ENCODE measurements at regions not wholly inside any gene's neighbourhood (a gene's known extent, or its start where the extent isn't known, plus 50 kb on each side); places are given as distances from the start of the nearest gene placed in this dataset.

GRCh38 chr20:62531046-62531838 is 55.4 kb upstream of the GATA5 start:
- H3K36me3 ChIP-seq (replicated peaks in 1 of 2; ENCODE audit: control insufficient read depth in 2 of 2, insufficient read depth in 2 of 2, low read length in 2 of 2) = no peaks in the 10 kb centered on the region
- H2BK12ac ChIP-seq (ENCODE audit: low read length) = no peak overlapping the region
- no peak overlapping the region for H3K27ac ChIP-seq (replicated peaks; ENCODE audit: low read length)
- H3K4me1 ChIP-seq (ENCODE audit: control insufficient read depth in 2 of 2, insufficient read depth in 1 of 2, low read depth in 1 of 2, low read length in 2 of 2) = peaks cover 0 to 2% of the 10 kb centered on the region in 2 donors
- H4K8ac ChIP-seq (ENCODE audit: low read depth, low read length) = no peak overlapping the region
- H2BK120ac ChIP-seq (ENCODE audit: low read depth, low read length) = peak overlapping the region; percentile 41
- peak overlapping the region; percentile 3 for H3K23ac ChIP-seq (ENCODE audit: low read depth, low read length, poor library complexity)
- no peak overlapping the region for H3K4me3 ChIP-seq (ENCODE audit: low read length in 2 of 2)
- WGBS, 2 donors (ENCODE audit: extremely low coverage in 2 of 2, insufficient read length in 2 of 2, insufficient replicate concordance in 1 of 2) = no CpG with 5 or more reads among the region's 23 CpGs
- no peaks in the 10 kb centered on the region for H3K9me3 ChIP-seq (replicated peaks in 1 of 2; ENCODE audit: control insufficient read depth in 2 of 2, insufficient read depth in 1 of 2, low read depth in 1 of 2, low read length in 2 of 2)
- H2BK15ac ChIP-seq (ENCODE audit: low read length) = no peak overlapping the region
- H3K4me2 ChIP-seq (ENCODE audit: insufficient read depth, low read length, poor library complexity, severe bottlenecking) = no peak overlapping the region
- H3K14ac ChIP-seq (ENCODE audit: low read length) = no peak overlapping the region
- H4K91ac ChIP-seq (ENCODE audit: low read depth, low read length, poor library complexity) = no peak overlapping the region
- no peak overlapping the region for H2AFZ ChIP-seq (ENCODE audit: low read length)
- H3K4ac ChIP-seq (ENCODE audit: low read length) = no peak overlapping the region
- H3K18ac ChIP-seq (ENCODE audit: low read length) = no peak overlapping the region
- no peak overlapping the region for H3K9ac ChIP-seq (ENCODE audit: low read depth, low read length, poor library complexity)
- no peaks in the 10 kb centered on the region for H3K79me1 ChIP-seq (ENCODE audit: low read depth, low read length)
- peak overlapping the region; percentile 25 for H2AK5ac ChIP-seq (ENCODE audit: low read depth, low read length)
- peak overlapping the region; percentile 53 for H2BK5ac ChIP-seq (ENCODE audit: low read length)
- H3K27me3 ChIP-seq (ENCODE audit: control insufficient read depth in 3 of 3, insufficient read depth in 3 of 3, low read depth in 1 of 3, low read length in 3 of 3) = peaks cover 0 to 55% (median 0%) of the 10 kb centered on the region in 3 experiments
- no peak for DNase-seq (ENCODE audit: low spot score)

DNA sequence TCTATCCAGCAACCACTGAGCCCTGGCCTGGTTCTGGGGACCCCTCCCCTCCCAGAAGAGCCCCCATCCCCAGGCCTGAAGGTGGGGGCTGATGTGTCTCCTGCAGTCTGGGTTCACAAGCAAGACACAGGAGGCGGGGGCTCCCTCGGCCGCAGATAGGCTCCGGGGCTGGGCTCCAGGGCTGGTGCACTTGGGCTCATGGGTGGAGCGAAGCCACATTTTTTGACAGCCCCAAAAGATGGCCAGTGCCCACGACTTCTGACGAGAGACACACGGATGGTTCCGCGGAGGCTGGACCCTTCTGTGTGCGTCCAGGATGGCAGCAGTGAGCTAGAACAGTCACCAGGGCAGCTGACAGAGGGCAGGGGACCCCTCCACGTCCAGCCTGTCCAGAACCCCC is 57.1 kb upstream of the GATA5 start:
- H3K23ac ChIP-seq (ENCODE audit: low read depth, low read length, poor library complexity) = no peak overlapping the region
- no peak for DNase-seq (ENCODE audit: low spot score)
- WGBS, 2 donors (ENCODE audit: extremely low coverage in 2 of 2, insufficient read length in 2 of 2, insufficient replicate concordance in 1 of 2) = no CpG with 5 or more reads among the region's 12 CpGs
- no peak overlapping the region for H2AFZ ChIP-seq (ENCODE audit: low read length)
- no peak overlapping the region for H3K27ac ChIP-seq (replicated peaks; ENCODE audit: low read length)
- no peak overlapping the region for H3K4me3 ChIP-seq (ENCODE audit: low read length in 2 of 2)
- no peak overlapping the region for H3K4me2 ChIP-seq (ENCODE audit: insufficient read depth, low read length, poor library complexity, severe bottlenecking)
- peak overlapping the region; percentile 28 for H2AK5ac ChIP-seq (ENCODE audit: low read depth, low read length)
- H3K4ac ChIP-seq (ENCODE audit: low read length) = no peak overlapping the region
- H3K36me3 ChIP-seq (replicated peaks in 1 of 2; ENCODE audit: control insufficient read depth in 2 of 2, insufficient read depth in 2 of 2, low read length in 2 of 2) = no peaks in the 10 kb centered on the region
- peaks cover 0 to 63% (median 0%) of the 10 kb centered on the region in 3 experiments for H3K27me3 ChIP-seq (ENCODE audit: control insufficient read depth in 3 of 3, insufficient read depth in 3 of 3, low read depth in 1 of 3, low read length in 3 of 3)
- H2BK5ac ChIP-seq (ENCODE audit: low read length) = no peak overlapping the region
- no peak overlapping the region for H2BK120ac ChIP-seq (ENCODE audit: low read depth, low read length)
- peaks cover 0 to 2% of the 10 kb centered on the region in 2 donors for H3K4me1 ChIP-seq (ENCODE audit: control insufficient read depth in 2 of 2, insufficient read depth in 1 of 2, low read depth in 1 of 2, low read length in 2 of 2)
- no peaks in the 10 kb centered on the region for H3K9me3 ChIP-seq (replicated peaks in 1 of 2; ENCODE audit: control insufficient read depth in 2 of 2, insufficient read depth in 1 of 2, low read depth in 1 of 2, low read length in 2 of 2)
- peak overlapping the region; percentile 71 for H3K18ac ChIP-seq (ENCODE audit: low read length)
- peak overlapping the region; percentile 38 for H2BK15ac ChIP-seq (ENCODE audit: low read length)
- no peak overlapping the region for H4K8ac ChIP-seq (ENCODE audit: low read depth, low read length)
- no peak overlapping the region for H3K9ac ChIP-seq (ENCODE audit: low read depth, low read length, poor library complexity)
- H2BK12ac ChIP-seq (ENCODE audit: low read length) = no peak overlapping the region
- no peak overlapping the region for H3K14ac ChIP-seq (ENCODE audit: low read length)
- H4K91ac ChIP-seq (ENCODE audit: low read depth, low read length, poor library complexity) = no peak overlapping the region
- H3K79me1 ChIP-seq (ENCODE audit: low read depth, low read length) = no peaks in the 10 kb centered on the region

- H3K27me3 ChIP-seq (ENCODE audit: control insufficient read depth in 3 of 3, insufficient read depth in 3 of 3, low read depth in 1 of 3, low read length in 3 of 3) = peaks cover 0 to 70% (median 0%) of the 10 kb centered on the region in 3 experiments
- peaks cover 0 to 5% of the 10 kb centered on the region in 2 donors for H3K4me1 ChIP-seq (ENCODE audit: control insufficient read depth in 2 of 2, insufficient read depth in 1 of 2, low read depth in 1 of 2, low read length in 2 of 2)
- H3K79me1 ChIP-seq (ENCODE audit: low read depth, low read length) = no peaks in the 10 kb centered on the region
- H3K9ac ChIP-seq (ENCODE audit: low read depth, low read length, poor library complexity) = no peak overlapping the region
- H4K8ac ChIP-seq (ENCODE audit: low read depth, low read length) = no peak overlapping the region
- peak overlapping the region; percentile 28 for H3K18ac ChIP-seq (ENCODE audit: low read length)
- H2BK15ac ChIP-seq (ENCODE audit: low read length) = no peak overlapping the region
- no peaks in the 10 kb centered on the region for H3K36me3 ChIP-seq (replicated peaks in 1 of 2; ENCODE audit: control insufficient read depth in 2 of 2, insufficient read depth in 2 of 2, low read length in 2 of 2)
- no peak overlapping the region for H4K91ac ChIP-seq (ENCODE audit: low read depth, low read length, poor library complexity)
- no peak overlapping the region for H3K4me2 ChIP-seq (ENCODE audit: insufficient read depth, low read length, poor library complexity, severe bottlenecking)
- DNase-seq (ENCODE audit: low spot score) = no peak
- H2AK5ac ChIP-seq (ENCODE audit: low read depth, low read length) = peak overlapping the region; percentile 92
- H3K4ac ChIP-seq (ENCODE audit: low read length) = peak overlapping the region; percentile 89
- peak overlapping the region; percentile 31 for H3K14ac ChIP-seq (ENCODE audit: low read length)
- peak overlapping the region; percentile 17 for H3K23ac ChIP-seq (ENCODE audit: low read depth, low read length, poor library complexity)
- no peak overlapping the region for H2AFZ ChIP-seq (ENCODE audit: low read length)
- H2BK12ac ChIP-seq (ENCODE audit: low read length) = no peak overlapping the region
- no peaks in the 10 kb centered on the region for H3K9me3 ChIP-seq (replicated peaks in 1 of 2; ENCODE audit: control insufficient read depth in 2 of 2, insufficient read depth in 1 of 2, low read depth in 1 of 2, low read length in 2 of 2)
- H3K27ac ChIP-seq (replicated peaks; ENCODE audit: low read length) = no peak overlapping the region
- no peak overlapping the region for H2BK5ac ChIP-seq (ENCODE audit: low read length)
- no peak overlapping the region for H3K4me3 ChIP-seq (ENCODE audit: low read length in 2 of 2)
- no peak overlapping the region for H2BK120ac ChIP-seq (ENCODE audit: low read depth, low read length)
- no CpG with 5 or more reads among the region's 19 CpGs for WGBS, 2 donors (ENCODE audit: extremely low coverage in 2 of 2, insufficient read length in 2 of 2, insufficient replicate concordance in 1 of 2)
Measured at GRCh38 chr20:62533591-62534495, 58.0 kb upstream of the GATA5 start.

Measured in neuronal stem cell (in vitro differentiated cells).